EL (cell line): ENCODE measurements at regions not wholly inside any gene's neighbourhood (a gene's known extent, or its start where the extent isn't known, plus 50 kb on each side); places are given as distances from the start of the nearest gene placed in this dataset.

ENCODE experiments used
- DNase-seq: peaks from one replicate; pipeline ENCODE4 v3.0.0-alpha.2; 2016

DNA sequence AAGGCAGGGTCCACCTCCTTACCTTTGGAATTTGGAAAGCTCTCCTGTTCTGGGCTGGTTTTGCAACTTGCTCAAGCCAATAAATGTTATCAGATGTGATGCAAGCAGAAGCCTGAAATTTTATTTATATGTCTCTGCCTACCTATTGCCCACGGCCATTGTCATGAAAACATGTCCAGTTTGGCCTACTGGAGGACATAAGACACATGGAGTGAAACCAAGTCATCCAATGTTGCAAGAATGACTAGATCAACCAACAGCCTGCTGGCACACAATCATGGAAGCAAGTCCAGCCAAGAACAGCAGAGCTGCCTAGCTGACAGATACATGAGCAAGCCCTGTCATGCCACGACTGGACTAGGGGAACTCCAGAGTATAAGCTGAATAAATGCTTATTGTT is 56.7 kb upstream of the IRAK1BP1 start:
- peak; percentile 13 for DNase-seq
